Coronary artery (tissue), 2 donors: ENCODE measurements at regions not wholly inside any gene's neighbourhood (a gene's known extent, or its start where the extent isn't known, plus 50 kb on each side); places are given as distances from the start of the nearest gene placed in this dataset.

Source experiments
- DNase-seq: peaks from one replicate; pipeline ENCODE4 v3.0.0-alpha.2; 2017; ENCODE audit warnings: low spot score
- H3K27ac ChIP-seq, 2 donors: fragments of 200-600 bp; sonication (generic); one replicate each; pipeline ENCODE4 v1.5.1; 2016 to 2019
- H3K4me3 ChIP-seq: fragments of 200-600 bp; sonication (generic); 2 replicates; pipeline ENCODE4 v1.5.1; 2016; ENCODE audit warnings: mild to moderate bottlenecking, moderate library complexity
- TF ChIP-seq, protein P1 (sequence below): fragments of 200-600 bp; sonication (generic); IDR thresholded peaks from one replicate; pipeline ENCODE4 v1.5.1; 2019; ENCODE audit warnings: antibody characterized with exemption

DNA sequence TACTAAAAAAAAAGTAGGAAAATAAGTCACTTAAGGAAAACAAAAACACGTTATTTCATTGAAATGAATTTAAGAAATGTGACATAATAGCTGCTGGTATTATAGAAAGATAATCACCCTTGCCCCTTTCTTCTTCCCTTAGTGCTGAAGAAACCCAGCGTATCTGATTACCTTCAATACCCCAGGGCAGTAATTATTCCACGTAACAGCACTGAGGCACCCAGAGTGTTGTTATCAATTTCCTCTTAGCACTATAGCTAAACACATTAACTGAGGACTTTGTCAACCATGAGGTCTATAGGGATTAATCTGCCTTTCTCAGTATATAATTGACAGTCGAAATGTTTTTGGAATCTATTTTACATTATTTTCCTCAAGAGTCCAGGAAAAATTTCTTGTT, 180.0 kb upstream of the NXPH2 start:
- no peak overlapping the region for H3K27ac ChIP-seq
- no peak overlapping the region for H3K4me3 ChIP-seq
- no peak for DNase-seq
- TF ChIP-seq, protein P1, sequence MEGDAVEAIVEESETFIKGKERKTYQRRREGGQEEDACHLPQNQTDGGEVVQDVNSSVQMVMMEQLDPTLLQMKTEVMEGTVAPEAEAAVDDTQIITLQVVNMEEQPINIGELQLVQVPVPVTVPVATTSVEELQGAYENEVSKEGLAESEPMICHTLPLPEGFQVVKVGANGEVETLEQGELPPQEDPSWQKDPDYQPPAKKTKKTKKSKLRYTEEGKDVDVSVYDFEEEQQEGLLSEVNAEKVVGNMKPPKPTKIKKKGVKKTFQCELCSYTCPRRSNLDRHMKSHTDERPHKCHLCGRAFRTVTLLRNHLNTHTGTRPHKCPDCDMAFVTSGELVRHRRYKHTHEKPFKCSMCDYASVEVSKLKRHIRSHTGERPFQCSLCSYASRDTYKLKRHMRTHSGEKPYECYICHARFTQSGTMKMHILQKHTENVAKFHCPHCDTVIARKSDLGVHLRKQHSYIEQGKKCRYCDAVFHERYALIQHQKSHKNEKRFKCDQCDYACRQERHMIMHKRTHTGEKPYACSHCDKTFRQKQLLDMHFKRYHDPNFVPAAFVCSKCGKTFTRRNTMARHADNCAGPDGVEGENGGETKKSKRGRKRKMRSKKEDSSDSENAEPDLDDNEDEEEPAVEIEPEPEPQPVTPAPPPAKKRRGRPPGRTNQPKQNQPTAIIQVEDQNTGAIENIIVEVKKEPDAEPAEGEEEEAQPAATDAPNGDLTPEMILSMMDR = no peak

DNA sequence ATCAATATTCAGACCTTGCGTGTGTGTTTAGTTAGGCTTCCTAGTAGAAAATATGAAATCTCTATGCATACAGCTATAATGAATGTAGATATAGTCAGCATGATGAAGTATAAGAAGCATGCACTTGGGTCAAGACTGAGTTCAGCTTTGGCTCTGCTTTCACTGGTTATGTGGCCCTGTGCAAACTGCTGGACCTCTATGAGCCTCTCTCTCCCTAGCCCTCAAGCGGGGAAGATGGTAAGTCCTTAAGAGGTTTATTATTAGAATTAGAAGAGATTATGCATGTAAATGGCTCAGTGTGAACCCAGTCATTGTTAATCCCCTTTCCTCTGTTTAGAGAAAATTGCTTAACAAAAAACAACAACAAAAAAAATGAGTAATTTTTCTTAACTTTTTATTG, 178.8 kb upstream of the NXPH2 start:
- H3K27ac ChIP-seq = no peak overlapping the region
- TF ChIP-seq, protein P1 = no peak
- no peak for DNase-seq
- no peak overlapping the region for H3K4me3 ChIP-seq

DNA sequence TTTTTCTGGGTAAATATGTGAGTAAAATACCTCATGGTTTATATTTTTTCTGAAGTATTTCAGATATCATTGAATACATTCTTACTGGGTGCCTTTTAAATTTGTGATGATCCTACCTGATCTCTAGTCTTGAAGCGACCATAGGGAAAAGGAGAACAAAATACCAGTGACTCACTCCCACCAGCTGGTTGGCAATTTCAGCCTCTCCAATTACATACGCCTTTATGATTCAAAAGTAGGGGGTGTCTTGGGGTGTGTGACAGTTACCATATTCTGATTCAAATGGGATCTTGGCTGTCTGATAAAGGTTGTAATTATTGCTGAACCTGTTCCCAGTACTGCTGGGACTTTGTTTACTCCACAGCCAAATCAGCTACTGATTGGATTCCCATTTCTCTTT, 175.9 kb upstream of the NXPH2 start:
- no peak overlapping the region for H3K27ac ChIP-seq
- no peak for DNase-seq
- H3K4me3 ChIP-seq = no peak overlapping the region
- TF ChIP-seq, protein P1 = no peak

DNA sequence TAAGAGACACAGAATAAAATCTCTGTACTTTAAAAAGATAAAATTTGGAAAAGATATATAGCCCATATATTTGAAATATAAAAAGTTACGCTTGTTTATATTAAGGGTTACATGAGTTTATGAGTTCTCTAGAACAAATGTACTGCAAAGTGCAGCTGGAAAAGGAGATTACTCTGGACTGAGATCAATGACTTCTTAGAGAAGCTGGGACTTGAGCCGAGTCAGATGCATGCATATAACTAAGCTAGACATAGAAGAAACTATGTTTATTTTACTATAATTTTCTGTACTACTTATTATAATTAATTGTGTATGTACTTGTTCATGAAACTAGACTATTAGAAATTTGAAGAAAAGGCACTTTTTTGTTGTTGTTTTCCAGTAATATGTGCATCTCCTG, 170.3 kb upstream of the NXPH2 start:
- H3K27ac ChIP-seq = no peak overlapping the region
- H3K4me3 ChIP-seq = no peak overlapping the region
- no peak for DNase-seq
- TF ChIP-seq, protein P1 = no peak

DNA sequence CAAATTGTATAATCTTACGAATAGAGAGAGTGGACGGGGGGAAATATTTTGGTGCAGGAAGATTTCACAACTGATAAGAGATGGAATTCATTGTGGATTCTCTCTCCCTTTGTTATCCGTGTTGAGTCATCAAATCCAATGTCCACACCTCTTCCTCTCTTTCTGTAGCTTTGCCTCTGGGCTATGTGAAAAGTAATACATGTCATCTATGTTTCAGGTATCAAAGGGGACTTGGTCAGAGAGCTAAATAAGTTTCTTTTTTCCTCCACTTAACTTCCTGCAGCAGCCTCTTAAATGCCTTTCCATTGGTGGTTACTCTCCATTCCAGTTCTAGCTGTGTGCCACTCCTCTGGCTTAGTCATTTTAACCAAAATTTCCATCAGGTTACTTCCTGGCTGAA, 169.3 kb upstream of the NXPH2 start:
- H3K4me3 ChIP-seq = no peak overlapping the region
- no peak overlapping the region for H3K27ac ChIP-seq
- DNase-seq = no peak
- TF ChIP-seq, protein P1 = no peak

GRCh38 chr2:138948070-138948539, 167.9 kb upstream of the NXPH2 start:
- no peak overlapping the region for H3K4me3 ChIP-seq
- TF ChIP-seq, protein P1 = no peak
- H3K27ac ChIP-seq = no peak overlapping the region
- DNase-seq = no peak

DNA sequence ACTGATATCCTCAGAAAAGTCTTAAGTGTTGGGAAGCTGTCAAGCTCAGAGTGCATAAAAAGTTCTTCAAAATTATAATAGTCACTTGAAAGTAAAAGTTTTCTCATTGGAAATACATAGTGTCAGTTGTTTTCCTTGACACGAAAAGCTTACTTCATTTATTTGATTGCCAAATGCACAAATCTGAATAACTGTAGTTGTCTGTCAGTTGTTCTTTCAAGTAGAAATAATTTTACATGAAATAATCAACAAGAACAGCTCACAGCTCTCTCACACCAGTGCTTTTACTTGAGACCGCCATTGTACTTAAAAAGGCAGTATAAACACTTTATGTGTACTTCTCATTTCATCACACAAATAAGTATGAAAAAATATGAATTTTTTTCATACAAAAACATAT, 163.3 kb upstream of the NXPH2 start:
- no peak for DNase-seq
- TF ChIP-seq, protein P1 = no peak
- H3K4me3 ChIP-seq = no peak overlapping the region

More for the DNA sequence above, 163.3 kb upstream of the NXPH2 start:
- no peak overlapping the region for H3K27ac ChIP-seq
